OCI-LY3 (cell line): ENCODE measurements at regions not wholly inside any gene's neighbourhood (a gene's known extent, or its start where the extent isn't known, plus 50 kb on each side); places are given as distances from the start of the nearest gene placed in this dataset.

Experiments used
- CTCF ChIP-seq: fragments of 200-600, 300-600 bp; sonication (generic); IDR thresholded peaks from 2 replicates; pipeline ENCODE4 v1.5.1; 2014; ENCODE audit warnings: antibody characterized with exemption, low read length, low read depth
- EZH2phosphoT487 ChIP-seq: fragments of 200-600 bp; shearing (Covaris generic); IDR thresholded peaks from 2 replicates; pipeline ENCODE4 v1.6.1; 2018; ENCODE audit warnings: antibody characterized with exemption, mixed run types, low read depth

GRCh38 chr3:144052275-144052674 is 80.7 kb downstream of the DIPK2A start:
- TF ChIP-seq EZH2phosphoT487, result no peak
- TF ChIP-seq CTCF, result no peak
